GM13976 (cell line): ENCODE measurements at regions not wholly inside any gene's neighbourhood (a gene's known extent, or its start where the extent isn't known, plus 50 kb on each side); places are given as distances from the start of the nearest gene placed in this dataset.

ENCODE experiments used
- DNase-seq: peaks from one replicate; pipeline ENCODE4 v3.0.0; 2012; ENCODE audit warnings: low spot score
- in situ Hi-C: fragments of 300-500 bp; cut with MboI; formaldehyde crosslinking; loops from one replicate; pipeline ENCODE4 v1.12.0; 2022; ENCODE audit warnings: low sequenced_read_pairs, mixed read lengths, inconsistent platforms; ENCODE audit not compliant: unreplicated experiment
- TF ChIP-seq, protein P1 (sequence below): IDR thresholded peaks from 2 replicates; pipeline ENCODE4 v1.5.1; 2012; ENCODE audit warnings: borderline replicate concordance, mild to moderate bottlenecking; ENCODE audit not compliant: insufficient read depth; ENCODE audit errors: extremely low read depth, missing control alignments, control extremely low read depth

DNA sequence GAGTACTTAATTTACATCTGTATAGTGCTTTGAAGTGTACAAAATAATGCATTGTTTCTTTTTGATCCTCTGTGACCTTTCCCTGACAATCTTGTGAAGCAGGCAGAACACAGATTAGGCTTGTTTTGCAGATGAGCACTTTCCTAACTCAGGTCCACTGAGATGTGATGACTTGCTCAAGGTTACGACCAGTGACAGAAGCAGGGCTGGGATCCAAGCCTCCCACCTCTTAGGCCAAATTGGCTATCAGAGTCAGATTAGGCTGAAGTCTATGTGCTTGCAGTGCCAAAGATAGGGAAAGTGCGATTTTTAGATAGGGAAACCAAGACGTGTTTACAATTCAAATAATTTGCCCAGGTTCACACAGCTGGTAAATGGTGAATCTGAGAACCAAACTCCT is 147.3 kb downstream of the OMA1 start:
- no peak for DNase-seq
- in situ Hi-C loops: no loop called here
- TF ChIP-seq, protein P1, sequence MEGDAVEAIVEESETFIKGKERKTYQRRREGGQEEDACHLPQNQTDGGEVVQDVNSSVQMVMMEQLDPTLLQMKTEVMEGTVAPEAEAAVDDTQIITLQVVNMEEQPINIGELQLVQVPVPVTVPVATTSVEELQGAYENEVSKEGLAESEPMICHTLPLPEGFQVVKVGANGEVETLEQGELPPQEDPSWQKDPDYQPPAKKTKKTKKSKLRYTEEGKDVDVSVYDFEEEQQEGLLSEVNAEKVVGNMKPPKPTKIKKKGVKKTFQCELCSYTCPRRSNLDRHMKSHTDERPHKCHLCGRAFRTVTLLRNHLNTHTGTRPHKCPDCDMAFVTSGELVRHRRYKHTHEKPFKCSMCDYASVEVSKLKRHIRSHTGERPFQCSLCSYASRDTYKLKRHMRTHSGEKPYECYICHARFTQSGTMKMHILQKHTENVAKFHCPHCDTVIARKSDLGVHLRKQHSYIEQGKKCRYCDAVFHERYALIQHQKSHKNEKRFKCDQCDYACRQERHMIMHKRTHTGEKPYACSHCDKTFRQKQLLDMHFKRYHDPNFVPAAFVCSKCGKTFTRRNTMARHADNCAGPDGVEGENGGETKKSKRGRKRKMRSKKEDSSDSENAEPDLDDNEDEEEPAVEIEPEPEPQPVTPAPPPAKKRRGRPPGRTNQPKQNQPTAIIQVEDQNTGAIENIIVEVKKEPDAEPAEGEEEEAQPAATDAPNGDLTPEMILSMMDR: no peak

DNA sequence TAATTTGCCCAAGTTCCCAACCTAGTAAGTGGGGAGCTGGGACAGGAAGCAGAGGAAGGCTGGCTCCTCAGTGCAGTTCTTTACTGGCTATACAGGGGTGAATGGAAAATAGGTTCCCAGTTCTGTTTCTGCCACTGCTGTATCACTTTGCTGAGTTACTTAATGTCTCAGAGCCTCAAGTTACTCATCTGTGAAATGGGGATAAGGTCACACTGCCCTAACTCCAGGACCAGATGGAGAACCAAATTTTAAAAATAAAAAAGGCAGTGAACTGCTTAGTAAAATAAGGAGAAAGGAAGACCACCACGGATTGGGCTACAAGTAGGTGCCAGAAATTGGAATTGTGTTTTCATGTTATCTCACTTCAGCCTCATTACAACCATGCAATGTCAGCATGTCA is 147.8 kb downstream of the OMA1 start:
- in situ Hi-C loops: no loop called here
- DNase-seq: no peak
- TF ChIP-seq, protein P1: no peak

DNA sequence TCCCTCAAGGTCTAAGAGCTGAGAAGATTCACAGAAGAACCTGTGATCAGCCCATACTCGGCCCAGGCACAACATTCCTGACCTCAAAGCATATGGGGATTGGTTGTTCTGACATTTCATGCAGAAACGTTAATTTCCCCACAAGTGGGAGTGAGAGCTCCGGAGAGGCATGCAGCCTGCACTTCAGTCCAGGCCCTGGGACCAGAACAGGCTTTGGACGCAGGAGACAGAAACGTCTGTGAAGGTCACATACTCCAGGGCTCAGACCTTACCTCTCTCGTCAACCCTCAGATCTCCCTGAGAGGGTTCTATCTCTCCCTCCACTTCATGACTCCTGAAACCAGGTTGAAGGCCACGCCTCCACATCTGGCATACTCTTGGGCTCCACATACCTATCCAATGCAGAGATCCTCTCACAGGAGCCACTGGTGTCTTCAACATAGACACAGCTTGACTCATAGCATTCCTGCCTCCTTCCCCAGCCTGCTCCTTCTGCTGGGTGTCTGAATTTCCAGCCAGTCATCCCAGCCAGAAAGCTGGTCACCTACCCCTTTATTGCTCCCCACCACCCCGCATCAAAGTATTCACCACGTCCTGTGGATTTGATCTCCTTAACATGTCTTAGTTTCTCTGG is 149.2 kb downstream of the OMA1 start:
- in situ Hi-C loops: no loop called here
- TF ChIP-seq, protein P1: no peak
- no peak for DNase-seq

DNA sequence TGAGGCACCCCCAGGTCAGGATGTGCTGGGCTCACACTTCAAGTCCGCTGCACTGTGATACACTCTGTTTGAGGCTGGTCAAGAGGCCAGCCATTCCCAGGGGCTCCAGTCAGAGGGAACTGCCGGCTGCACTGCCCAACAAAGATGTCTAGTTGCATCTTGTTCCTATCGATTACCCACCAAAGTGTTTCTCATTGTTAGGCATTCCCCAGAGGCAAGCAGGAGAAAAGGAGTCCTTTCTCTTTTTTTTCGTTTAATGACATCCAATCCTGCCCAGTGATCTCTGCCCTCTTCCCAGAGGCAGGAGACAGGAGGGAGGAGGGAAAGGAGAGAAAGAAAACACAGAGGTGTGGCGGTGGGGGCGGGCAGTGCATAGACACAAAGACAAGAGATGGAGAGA is 150.4 kb downstream of the OMA1 start:
- TF ChIP-seq, protein P1: no peak
- in situ Hi-C loops: no loop called here
- no peak for DNase-seq

DNA sequence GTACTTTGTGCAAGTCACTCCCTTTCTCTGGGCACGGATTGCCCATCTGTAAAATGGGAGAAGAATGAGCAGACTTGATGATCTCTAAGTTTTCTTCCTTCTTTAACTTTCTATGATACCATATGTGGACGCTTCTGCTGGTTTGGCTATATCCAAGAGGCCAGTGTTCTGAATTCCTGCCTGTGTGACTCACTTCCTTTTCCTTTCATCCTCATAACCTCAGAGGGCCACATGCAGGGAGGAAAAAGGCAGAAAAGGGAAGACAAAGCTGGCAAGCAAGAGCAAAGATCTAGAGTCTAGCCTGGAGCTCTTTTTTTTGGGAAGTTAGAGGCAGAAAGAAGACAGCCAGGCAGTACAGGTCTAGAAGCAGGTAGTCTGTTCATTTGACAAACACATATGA is 151.2 kb downstream of the OMA1 start:
- no peak for DNase-seq
- in situ Hi-C loops: no loop called here
- TF ChIP-seq, protein P1: no peak

DNA sequence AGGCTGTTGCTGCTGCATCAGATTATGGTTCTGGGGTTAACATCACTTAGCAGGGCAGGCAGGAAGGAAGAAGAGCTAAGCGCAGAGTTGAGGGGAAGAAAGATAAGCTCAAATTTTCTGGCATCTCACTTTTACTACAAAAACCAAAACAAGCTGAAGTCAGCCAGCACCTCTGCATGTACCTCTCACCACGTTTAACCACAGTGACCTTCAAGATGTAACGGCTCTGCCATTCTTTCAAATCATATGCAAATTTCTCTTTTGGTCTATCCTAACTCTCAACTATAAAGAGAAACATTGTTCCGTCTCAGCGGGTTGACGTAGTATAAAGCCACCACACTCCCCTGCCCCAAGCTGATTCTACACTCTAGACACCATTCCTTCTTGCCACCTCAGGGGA is 154.4 kb downstream of the OMA1 start:
- TF ChIP-seq, protein P1: no peak
- in situ Hi-C loops: no loop called here
- peak; percentile 48 for DNase-seq
